Epithelial cell of proximal tubule (primary cell): ENCODE measurements at regions not wholly inside any gene's neighbourhood (a gene's known extent, or its start where the extent isn't known, plus 50 kb on each side); places are given as distances from the start of the nearest gene placed in this dataset.
A peak's percentile ranks its signal among the peaks of the same experiment; 100 is the strongest.

Experiments
- DNase-seq: peaks from one replicate; pipeline ENCODE4 v3.0.0-alpha.2; 2011; ENCODE audit warnings: low read depth
- H3K4me3 ChIP-seq: 2 replicates; pipeline ENCODE4 v1.5.1; 2011; ENCODE audit warnings: low read depth, mild to moderate bottlenecking, low read length
- CTCF ChIP-seq: conservative IDR thresholded peaks from 2 replicates; pipeline ENCODE4 v1.5.1; 2012; ENCODE audit warnings: low read depth, mild to moderate bottlenecking, low read length

- TF ChIP-seq CTCF = no peak
- no peak overlapping the region for H3K4me3 ChIP-seq
- no peak for DNase-seq
Observed at GRCh38 chr12:93136253-93137055, 207.4 kb upstream of the EEA1 start.

- no peak for TF ChIP-seq CTCF
- H3K4me3 ChIP-seq = peak overlapping the region; percentile 9
- DNase-seq = no peak
Observed at GRCh38 chr12:93137656-93138612, 208.8 kb upstream of the EEA1 start.

GRCh38 chr12:93139028-93139665, 210.1 kb upstream of the EEA1 start:
- TF ChIP-seq CTCF = no peak
- DNase-seq = peak; percentile 87
- H3K4me3 ChIP-seq = peak overlapping the region; percentile 25

GRCh38 chr12:93140325-93140724, 211.2 kb upstream of the EEA1 start:
- no peak for TF ChIP-seq CTCF
- H3K4me3 ChIP-seq = no peak overlapping the region
- DNase-seq = no peak

- H3K4me3 ChIP-seq = no peak overlapping the region
- no peak for DNase-seq
Observed at GRCh38 chr12:93140801-93141200, 211.7 kb upstream of the EEA1 start.

More at GRCh38 chr12:93140801-93141200, 211.7 kb upstream of the EEA1 start:
- TF ChIP-seq CTCF = no peak
